GM23248 (cell line): ENCODE measurements at regions not wholly inside any gene's neighbourhood (a gene's known extent, or its start where the extent isn't known, plus 50 kb on each side); places are given as distances from the start of the nearest gene placed in this dataset.

Experiments
- DNase-seq: peaks from one replicate; pipeline ENCODE4 v3.0.0-alpha.2; 2015
- H2AFZ ChIP-seq: fragments of 200-600 bp; sonication (generic); 2 replicates; pipeline ENCODE4 v1.6.1; 2016; ENCODE audit warnings: antibody characterized with exemption
- H3F3A ChIP-seq: fragments of 200-600 bp; sonication (generic); 2 replicates; pipeline ENCODE4 v1.6.1; 2016; ENCODE audit warnings: mild to moderate bottlenecking, antibody characterized with exemption, mixed run types; ENCODE audit not compliant: insufficient read depth
- H3K27ac ChIP-seq: fragments of 200-600 bp; sonication (generic); 2 replicates; pipeline ENCODE4 v1.5.1; 2016; ENCODE audit warnings: mild to moderate bottlenecking
- H3K27me3 ChIP-seq: fragments of 200-600 bp; sonication (generic); replicated peaks from 2 replicates; pipeline ENCODE4 v1.6.1; 2016; ENCODE audit warnings: mild to moderate bottlenecking; ENCODE audit not compliant: insufficient read depth
- H3K36me3 ChIP-seq: fragments of 200-600 bp; sonication (generic); 2 replicates; pipeline ENCODE4 v1.6.1; 2016; ENCODE audit warnings: low read depth, mild to moderate bottlenecking
- H3K4me1 ChIP-seq: fragments of 200-600 bp; sonication (generic); 2 replicates; pipeline ENCODE4 v1.6.1; 2016; ENCODE audit warnings: mild to moderate bottlenecking; ENCODE audit not compliant: insufficient read depth
- H3K4me2 ChIP-seq: fragments of 200-600 bp; sonication (generic); one replicate; pipeline ENCODE4 v1.6.1; 2016; ENCODE audit warnings: mild to moderate bottlenecking; ENCODE audit not compliant: unreplicated experiment
- H3K4me3 ChIP-seq: fragments of 200-600 bp; sonication (generic); 2 replicates; pipeline ENCODE4 v1.5.1; 2016; ENCODE audit warnings: mild to moderate bottlenecking
- H3K79me2 ChIP-seq: fragments of 200-600 bp; sonication (generic); 2 replicates; pipeline ENCODE4 v1.6.1; 2016; ENCODE audit warnings: mild to moderate bottlenecking; ENCODE audit not compliant: insufficient read depth
- H3K9ac ChIP-seq: fragments of 200-600 bp; sonication (generic); 2 replicates; pipeline ENCODE4 v1.6.1; 2016; ENCODE audit warnings: mild to moderate bottlenecking
- H3K9me2 ChIP-seq: fragments of 200-600 bp; sonication (generic); 2 replicates; pipeline ENCODE4 v1.6.1; 2016; ENCODE audit warnings: mixed run types, mild to moderate bottlenecking, moderate library complexity; ENCODE audit not compliant: insufficient read depth
- H3K9me3 ChIP-seq: fragments of 200-600 bp; sonication (generic); one replicate; pipeline ENCODE4 v1.6.1; 2017; ENCODE audit warnings: low read depth
- H4K20me1 ChIP-seq: fragments of 200-600 bp; sonication (generic); 2 replicates; pipeline ENCODE4 v1.6.0; 2016; ENCODE audit not compliant: insufficient read depth
- EZH2 ChIP-seq: fragments of 200-600 bp; sonication (generic); IDR thresholded peaks from 2 replicates; pipeline ENCODE4 v1.6.1; 2018; ENCODE audit warnings: antibody characterized with exemption, mild to moderate bottlenecking; ENCODE audit not compliant: insufficient read depth, poor library complexity, severe bottlenecking
- EZH2phosphoT487 ChIP-seq: fragments of 200-600 bp; sonication (generic); IDR thresholded peaks from 2 replicates; pipeline ENCODE4 v1.6.1; 2018; ENCODE audit warnings: antibody characterized with exemption, moderate library complexity, mild to moderate bottlenecking, low read depth; ENCODE audit not compliant: insufficient read depth
- WGBS, 2 experiments: methylation state at CpG; one replicate each; pipeline ENCODE4 v1.1.6; 2015 to 2017; ENCODE audit warnings: low lambda C conversion rate in 2 of 2, low coverage in 1 of 2; ENCODE audit errors: missing lambda C conversion rate in 2 of 2; 5-methylcytosine and 5-hydroxymethylcytosine counted together
- in situ Hi-C: fragments of 300-500 bp; cut with MboI; formaldehyde crosslinking; loops from 2 replicates; pipeline ENCODE4 v1.15.0; 2020

DNA sequence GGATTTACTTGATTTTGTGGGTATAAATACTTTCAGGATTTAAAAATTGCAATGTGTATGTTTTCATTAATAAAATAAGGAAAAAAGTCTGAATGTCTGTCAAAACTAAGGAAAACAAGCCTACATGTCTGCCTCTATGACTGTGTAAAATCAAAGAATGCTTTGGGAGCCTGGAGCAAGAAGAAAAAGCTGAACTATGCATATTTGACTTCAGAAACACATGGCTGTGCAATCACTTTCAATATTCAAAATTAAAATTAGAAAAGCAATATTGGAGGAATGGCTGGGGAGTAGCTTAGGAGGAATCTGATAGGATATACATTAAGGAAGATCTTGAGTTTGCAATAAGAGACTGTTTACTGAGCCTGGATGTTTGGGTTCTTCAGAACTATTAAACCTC is 147.1 kb downstream of the ADAM29 start:
- Histone ChIP-seq H4K20me1 (no peaks in the 10 kb centered on the region), H3K4me3 (no peak overlapping the region), H3K4me1 (no peaks in the 10 kb centered on the region), H3K4me2 (no peak overlapping the region), H3F3A (no peaks in the 10 kb centered on the region), H3K9me2 (no peaks in the 10 kb centered on the region), H3K9me3 (no peaks in the 10 kb centered on the region), H3K9ac (no peak overlapping the region), H3K27ac (no peak overlapping the region), H3K79me2 (no peaks in the 10 kb centered on the region), H2AFZ (no peak overlapping the region), H3K36me3 (no peaks in the 10 kb centered on the region), H3K27me3 (no peaks in the 10 kb centered on the region)
- TF ChIP-seq EZH2 (no peak), EZH2phosphoT487 (no peak)
- DNase-seq = no peak
- in situ Hi-C loops = no loop called here

DNA sequence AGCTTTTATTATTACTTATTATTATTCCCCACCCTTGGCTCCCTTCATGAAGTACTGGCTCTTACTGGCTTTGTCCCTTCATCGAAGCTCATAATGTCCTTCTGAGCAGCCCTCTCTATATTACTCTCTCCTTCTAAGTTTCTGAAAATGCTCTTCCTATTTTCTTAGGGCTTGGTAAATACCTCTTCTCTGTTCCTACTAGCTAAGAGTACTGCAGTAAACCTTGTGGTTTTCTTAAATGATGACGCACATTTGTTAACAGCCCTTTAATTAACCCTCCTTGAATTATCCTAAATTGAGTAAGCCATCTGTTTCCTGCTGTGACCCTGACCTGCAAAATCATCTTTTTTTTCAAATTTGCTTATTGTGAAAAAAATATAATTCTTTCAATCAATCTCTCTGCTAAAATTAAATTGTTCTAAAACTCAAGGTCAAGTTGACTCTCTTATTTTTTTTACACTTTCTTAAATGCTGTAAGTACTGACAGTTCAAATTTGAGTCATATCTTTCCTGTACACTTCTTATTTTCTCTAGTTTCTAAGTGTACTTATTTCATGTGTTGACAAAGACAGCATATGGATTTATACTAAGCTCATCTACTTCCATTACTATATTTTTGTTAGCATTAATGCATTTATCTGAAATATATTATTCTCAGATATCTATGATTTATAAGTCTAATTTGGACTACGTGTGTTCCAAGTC is 148.9 kb downstream of the ADAM29 start:
- H3K27me3 ChIP-seq = no peaks in the 10 kb centered on the region
- H3F3A ChIP-seq = no peaks in the 10 kb centered on the region
- no peak for DNase-seq
- no peak overlapping the region for H3K4me3 ChIP-seq
- 1 to 3% methylated on average over 3 of the region's 3 CpGs for WGBS, 2 experiments
- H3K27ac ChIP-seq = no peak overlapping the region
- H2AFZ ChIP-seq = no peak overlapping the region
- H3K9ac ChIP-seq = no peak overlapping the region
- in situ Hi-C loops = no loop called here
- TF ChIP-seq EZH2 (no peak), EZH2phosphoT487 (no peak)
- H4K20me1 ChIP-seq = no peaks in the 10 kb centered on the region
- no peak overlapping the region for H3K4me2 ChIP-seq
- no peaks in the 10 kb centered on the region for H3K9me3 ChIP-seq
- no peaks in the 10 kb centered on the region for H3K9me2 ChIP-seq
- H3K4me1 ChIP-seq = no peaks in the 10 kb centered on the region
- H3K79me2 ChIP-seq = no peaks in the 10 kb centered on the region
- H3K36me3 ChIP-seq = no peaks in the 10 kb centered on the region

DNA sequence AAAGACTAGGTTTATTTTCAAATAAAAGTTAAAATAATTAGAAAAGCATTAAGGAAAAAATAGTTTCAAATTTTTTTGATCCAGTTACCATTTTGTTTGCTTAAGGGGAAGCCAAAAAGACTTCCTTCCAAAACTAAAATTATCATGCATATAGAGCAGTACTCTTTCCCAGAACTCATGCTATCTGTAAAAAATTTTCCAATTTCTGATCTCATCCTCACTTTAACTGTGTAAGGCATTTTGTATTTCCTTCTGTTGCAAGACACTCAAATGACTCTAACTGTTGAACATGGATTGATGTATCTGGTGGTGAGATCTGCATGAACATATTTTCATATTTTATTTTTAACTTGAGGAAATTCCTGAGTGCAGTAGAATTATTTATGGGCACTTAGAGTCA is 150.1 kb downstream of the ADAM29 start:
- Histone ChIP-seq H3K27ac (no peak overlapping the region), H3K36me3 (no peaks in the 10 kb centered on the region), H3F3A (no peaks in the 10 kb centered on the region), H2AFZ (no peak overlapping the region), H3K4me3 (no peak overlapping the region), H3K4me2 (no peak overlapping the region), H3K4me1 (no peaks in the 10 kb centered on the region), H3K9me2 (no peaks in the 10 kb centered on the region), H3K27me3 (no peaks in the 10 kb centered on the region), H3K9ac (no peak overlapping the region), H3K79me2 (no peaks in the 10 kb centered on the region), H3K9me3 (no peaks in the 10 kb centered on the region), H4K20me1 (no peaks in the 10 kb centered on the region)
- no peak for DNase-seq
- no peak for TF ChIP-seq EZH2
- no peak for TF ChIP-seq EZH2phosphoT487
- in situ Hi-C loops = no loop called here

DNA sequence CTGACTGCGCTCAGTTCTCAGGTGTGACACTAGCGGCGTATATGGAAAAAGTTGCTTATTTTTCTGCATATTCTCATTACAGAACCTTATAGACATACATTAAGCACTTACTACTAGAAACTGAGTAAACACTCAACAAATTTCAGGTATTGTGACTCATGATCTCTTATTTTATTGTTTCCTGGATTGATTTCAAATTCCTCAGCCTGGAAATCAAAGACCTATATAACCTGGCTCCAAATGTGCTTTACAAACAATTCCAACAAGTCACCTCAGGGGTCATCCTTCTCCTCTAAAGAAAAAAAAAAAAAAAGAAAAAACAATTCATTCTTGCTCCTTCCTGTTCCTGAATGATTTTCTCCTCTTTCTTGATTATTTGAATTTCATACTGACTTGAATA is 152.3 kb downstream of the ADAM29 start:
- Histone ChIP-seq H3K4me1 (no peaks in the 10 kb centered on the region), H3K9ac (no peak overlapping the region), H3F3A (no peaks in the 10 kb centered on the region), H3K9me2 (no peaks in the 10 kb centered on the region), H3K4me3 (no peak overlapping the region), H3K27ac (no peak overlapping the region), H2AFZ (no peak overlapping the region), H3K4me2 (no peak overlapping the region), H4K20me1 (no peaks in the 10 kb centered on the region), H3K27me3 (no peaks in the 10 kb centered on the region), H3K9me3 (peaks cover 3% of the 10 kb centered on the region), H3K36me3 (no peaks in the 10 kb centered on the region), H3K79me2 (no peaks in the 10 kb centered on the region)
- no peak for DNase-seq
- in situ Hi-C loops = no loop called here
- 32 to 52% methylated on average over 3 of the region's 3 CpGs for WGBS, 2 experiments
- no peak for TF ChIP-seq EZH2
- TF ChIP-seq EZH2phosphoT487 = no peak

DNA sequence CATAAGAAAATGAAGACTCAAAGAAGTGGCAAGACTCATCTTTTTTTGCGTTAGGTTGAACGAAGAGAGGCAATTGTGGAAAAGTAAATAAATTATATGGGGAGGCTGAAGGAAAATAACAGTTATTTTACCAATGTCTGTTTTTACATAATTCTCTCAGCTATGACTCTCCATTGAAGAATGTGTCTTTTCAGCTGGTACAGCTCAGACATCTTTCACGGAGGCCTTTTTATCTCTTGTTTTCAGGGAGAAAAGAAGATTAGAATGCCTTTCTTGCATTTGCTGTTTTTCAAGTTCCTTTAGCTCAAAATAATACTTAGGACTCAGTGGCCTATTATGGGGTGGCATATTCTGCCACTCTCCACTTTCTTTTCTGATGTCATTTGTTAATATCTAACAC is 153.0 kb downstream of the ADAM29 start:
- DNase-seq = no peak
- WGBS, 2 experiments = 7 to 9% methylated on average over 3 of the region's 3 CpGs
- H3K4me2 ChIP-seq = no peak overlapping the region

More for the DNA sequence above, 153.0 kb downstream of the ADAM29 start:
- no peaks in the 10 kb centered on the region for H3K36me3 ChIP-seq
- no peaks in the 10 kb centered on the region for H3K9me2 ChIP-seq
- H3K27me3 ChIP-seq = no peaks in the 10 kb centered on the region
- H3K27ac ChIP-seq = no peak overlapping the region
- H2AFZ ChIP-seq = no peak overlapping the region
- no peaks in the 10 kb centered on the region for H3K79me2 ChIP-seq
- H3F3A ChIP-seq = no peaks in the 10 kb centered on the region
- H3K9ac ChIP-seq = no peak overlapping the region
- no peaks in the 10 kb centered on the region for H3K4me1 ChIP-seq
- no peaks in the 10 kb centered on the region for H4K20me1 ChIP-seq
- no peak overlapping the region for H3K4me3 ChIP-seq
- TF ChIP-seq EZH2phosphoT487 (no peak), EZH2 (no peak)
- H3K9me3 ChIP-seq = peaks cover 3% of the 10 kb centered on the region
- in situ Hi-C loops = no loop called here
